GM06990 (cell line): ENCODE measurements at regions not wholly inside any gene's neighbourhood (a gene's known extent, or its start where the extent isn't known, plus 50 kb on each side); places are given as distances from the start of the nearest gene placed in this dataset.

ENCODE experiments used
- DNase-seq: peaks from one replicate; pipeline ENCODE4 v3.0.0-alpha.2; 2011; ENCODE audit not compliant: insufficient read length; ENCODE audit errors: extremely low read depth
- H3K27me3 ChIP-seq: replicated peaks from 2 replicates; pipeline ENCODE4 v1.6.0; 2011; ENCODE audit warnings: low read length; ENCODE audit not compliant: control insufficient read depth, insufficient read depth
- H3K36me3 ChIP-seq: 2 replicates; pipeline ENCODE4 v1.5.1; 2011; ENCODE audit warnings: low read length; ENCODE audit not compliant: control insufficient read depth, insufficient read depth
- H3K4me3 ChIP-seq: replicated peaks from 2 replicates; pipeline ENCODE4 v1.5.1; 2011; ENCODE audit warnings: low read depth, mild to moderate bottlenecking, control low read depth, low read length
- TF ChIP-seq, protein P1 (sequence below): IDR thresholded peaks from 2 replicates; pipeline ENCODE4 v1.5.1; 2011; ENCODE audit warnings: low read length, control low read depth, mild to moderate bottlenecking, inconsistent platforms; ENCODE audit not compliant: insufficient read depth, poor library complexity, severe bottlenecking

DNA sequence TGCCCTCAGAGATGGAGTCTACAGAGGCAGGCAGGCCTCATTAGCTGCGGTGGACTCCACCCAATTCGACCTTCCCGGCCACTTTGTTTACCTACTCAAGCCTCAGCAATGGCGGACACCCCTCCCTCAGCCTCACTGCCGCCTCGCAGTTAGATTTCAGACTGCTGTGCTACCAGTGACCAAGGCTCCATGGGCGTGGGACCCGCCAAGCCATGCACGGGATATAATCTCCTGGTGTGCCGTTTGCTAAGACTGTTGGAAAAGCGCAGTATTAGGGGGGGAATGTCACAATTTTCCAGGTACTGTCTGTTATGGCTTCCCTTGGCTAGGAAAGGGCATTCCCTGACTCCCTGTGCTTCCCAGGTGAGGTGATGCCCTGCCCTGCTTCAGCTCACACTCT lies 252.3 kb downstream of the ARL4A start:
- TF ChIP-seq, protein P1, sequence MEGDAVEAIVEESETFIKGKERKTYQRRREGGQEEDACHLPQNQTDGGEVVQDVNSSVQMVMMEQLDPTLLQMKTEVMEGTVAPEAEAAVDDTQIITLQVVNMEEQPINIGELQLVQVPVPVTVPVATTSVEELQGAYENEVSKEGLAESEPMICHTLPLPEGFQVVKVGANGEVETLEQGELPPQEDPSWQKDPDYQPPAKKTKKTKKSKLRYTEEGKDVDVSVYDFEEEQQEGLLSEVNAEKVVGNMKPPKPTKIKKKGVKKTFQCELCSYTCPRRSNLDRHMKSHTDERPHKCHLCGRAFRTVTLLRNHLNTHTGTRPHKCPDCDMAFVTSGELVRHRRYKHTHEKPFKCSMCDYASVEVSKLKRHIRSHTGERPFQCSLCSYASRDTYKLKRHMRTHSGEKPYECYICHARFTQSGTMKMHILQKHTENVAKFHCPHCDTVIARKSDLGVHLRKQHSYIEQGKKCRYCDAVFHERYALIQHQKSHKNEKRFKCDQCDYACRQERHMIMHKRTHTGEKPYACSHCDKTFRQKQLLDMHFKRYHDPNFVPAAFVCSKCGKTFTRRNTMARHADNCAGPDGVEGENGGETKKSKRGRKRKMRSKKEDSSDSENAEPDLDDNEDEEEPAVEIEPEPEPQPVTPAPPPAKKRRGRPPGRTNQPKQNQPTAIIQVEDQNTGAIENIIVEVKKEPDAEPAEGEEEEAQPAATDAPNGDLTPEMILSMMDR = no peak
- no peak for DNase-seq
- H3K4me3 ChIP-seq = no peak overlapping the region
- H3K36me3 ChIP-seq = no peaks in the 10 kb centered on the region
- no peaks in the 10 kb centered on the region for H3K27me3 ChIP-seq

DNA sequence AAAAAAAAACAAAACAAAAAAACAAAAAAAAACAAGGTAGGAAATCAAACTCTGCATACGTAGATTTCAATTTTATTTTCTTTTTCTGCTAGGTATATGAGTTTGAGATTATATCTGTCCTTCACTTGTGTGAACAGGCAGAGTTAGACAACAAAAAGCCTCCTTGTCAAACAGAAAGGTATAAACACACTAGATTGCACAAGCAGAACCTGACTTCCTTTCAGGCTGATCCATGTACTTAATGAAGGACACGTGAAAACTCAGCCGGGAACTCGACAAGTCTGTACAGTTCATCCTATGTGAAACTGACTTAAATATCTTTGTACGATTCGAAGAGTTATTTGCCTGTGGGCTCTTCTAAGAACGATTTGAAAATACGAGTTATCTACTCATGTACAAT lies 254.1 kb downstream of the ARL4A start:
- TF ChIP-seq, protein P1 = no peak
- no peak for DNase-seq

DNA sequence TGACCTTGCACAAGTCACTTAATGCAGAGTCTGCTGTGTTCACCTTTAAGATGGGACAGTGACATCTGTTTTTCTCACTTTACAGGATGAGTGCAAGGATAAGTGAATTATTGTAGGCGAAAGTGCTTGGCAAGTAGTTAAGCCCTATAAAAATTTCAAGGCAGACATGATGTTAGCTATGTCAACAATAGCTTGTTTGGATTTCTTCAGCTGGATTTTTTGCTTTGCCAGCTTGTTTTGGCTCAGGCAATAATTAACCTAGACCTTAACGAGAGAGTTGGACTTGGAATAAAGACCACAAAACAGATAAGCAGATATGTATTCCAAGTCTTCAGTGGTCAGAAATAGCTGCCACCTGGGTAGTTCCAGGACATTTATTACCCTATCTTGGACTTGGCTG lies 255.2 kb downstream of the ARL4A start:
- TF ChIP-seq, protein P1 = no peak
- DNase-seq = no peak
- Histone ChIP-seq H3K36me3 (no peaks in the 10 kb centered on the region), H3K27me3 (no peaks in the 10 kb centered on the region), H3K4me3 (no peak overlapping the region)

More for the DNA sequence above, 254.1 kb downstream of the ARL4A start:
- Histone ChIP-seq H3K27me3 (no peaks in the 10 kb centered on the region), H3K4me3 (no peak overlapping the region), H3K36me3 (no peaks in the 10 kb centered on the region)

DNA sequence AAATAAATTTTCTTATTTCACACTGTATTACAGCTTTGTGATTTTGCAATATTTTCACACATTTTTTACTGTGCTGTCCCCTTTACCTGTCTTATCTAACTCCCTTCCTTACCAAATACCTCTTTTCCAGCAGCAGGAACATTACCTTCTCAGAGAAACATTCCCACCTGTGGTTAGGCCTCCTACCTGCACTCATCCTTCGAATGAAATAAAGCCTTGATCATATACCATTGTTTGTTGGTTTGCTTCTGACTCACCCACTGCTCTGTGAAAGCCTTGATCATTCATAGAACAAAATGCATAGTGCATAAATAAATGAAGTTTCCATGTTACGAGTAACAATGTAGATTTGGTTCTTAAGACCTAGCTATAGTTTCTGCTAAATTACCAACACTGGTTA lies 256.3 kb downstream of the ARL4A start:
- DNase-seq = no peak
- no peak overlapping the region for H3K4me3 ChIP-seq
- H3K36me3 ChIP-seq = no peaks in the 10 kb centered on the region
- TF ChIP-seq, protein P1 = no peak
- no peaks in the 10 kb centered on the region for H3K27me3 ChIP-seq

DNA sequence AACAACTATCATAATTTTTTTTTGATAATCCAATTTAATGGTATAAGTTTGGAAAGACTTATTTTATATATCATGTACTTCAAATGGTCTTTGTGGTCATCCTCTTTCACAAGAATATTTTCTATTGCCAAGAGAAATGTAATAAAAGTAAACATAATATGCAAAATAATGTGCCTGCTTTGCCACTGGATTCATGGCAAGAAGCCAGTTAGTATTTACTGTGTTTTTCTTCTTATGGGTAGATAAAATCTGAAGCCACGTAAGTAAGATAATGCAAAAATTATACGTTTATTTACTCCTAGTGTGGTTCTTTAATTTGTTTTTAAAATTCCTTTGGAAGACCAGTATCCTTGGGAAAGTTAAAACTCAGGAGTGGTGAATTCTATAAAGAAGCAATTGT lies 258.5 kb downstream of the ARL4A start:
- no peak overlapping the region for H3K4me3 ChIP-seq
- no peak for DNase-seq

More for the DNA sequence above, 258.5 kb downstream of the ARL4A start:
- Histone ChIP-seq H3K27me3 (no peaks in the 10 kb centered on the region), H3K36me3 (no peaks in the 10 kb centered on the region)
- TF ChIP-seq, protein P1 = no peak
